HS-5 (cell line): ENCODE measurements at regions not wholly inside any gene's neighbourhood (a gene's known extent, or its start where the extent isn't known, plus 50 kb on each side); places are given as distances from the start of the nearest gene placed in this dataset.
"Not testable (repeated sequence)": the region's sequence is repeated elsewhere in the genome, so short reads cannot be mapped to it uniquely, and the experiment has no call there.

Source experiments
- DNase-seq: peaks from one replicate; pipeline ENCODE4 v3.0.0-alpha.2; 2012; ENCODE audit warnings: low read depth

DNA sequence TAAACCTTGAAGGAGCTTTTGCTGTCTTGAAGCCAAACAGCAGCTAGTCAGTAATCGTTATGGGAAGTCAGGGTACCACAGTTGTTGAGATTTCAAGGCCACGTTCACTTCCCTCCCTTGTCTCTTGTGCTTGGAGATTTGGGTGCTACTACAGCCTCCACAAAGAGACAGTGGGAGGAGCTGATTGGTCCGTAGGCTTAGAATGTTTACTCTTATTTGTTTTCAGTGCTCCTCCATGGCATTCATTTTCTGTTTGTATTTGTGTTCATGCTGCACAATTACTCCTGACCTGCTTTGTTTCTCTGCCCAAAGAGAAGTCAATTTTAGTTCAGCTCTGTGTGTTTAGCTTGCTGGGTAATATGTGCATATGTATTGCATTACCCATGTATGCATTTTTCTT lies 147.7 kb downstream of the PRL start:
- no peak for DNase-seq

DNA sequence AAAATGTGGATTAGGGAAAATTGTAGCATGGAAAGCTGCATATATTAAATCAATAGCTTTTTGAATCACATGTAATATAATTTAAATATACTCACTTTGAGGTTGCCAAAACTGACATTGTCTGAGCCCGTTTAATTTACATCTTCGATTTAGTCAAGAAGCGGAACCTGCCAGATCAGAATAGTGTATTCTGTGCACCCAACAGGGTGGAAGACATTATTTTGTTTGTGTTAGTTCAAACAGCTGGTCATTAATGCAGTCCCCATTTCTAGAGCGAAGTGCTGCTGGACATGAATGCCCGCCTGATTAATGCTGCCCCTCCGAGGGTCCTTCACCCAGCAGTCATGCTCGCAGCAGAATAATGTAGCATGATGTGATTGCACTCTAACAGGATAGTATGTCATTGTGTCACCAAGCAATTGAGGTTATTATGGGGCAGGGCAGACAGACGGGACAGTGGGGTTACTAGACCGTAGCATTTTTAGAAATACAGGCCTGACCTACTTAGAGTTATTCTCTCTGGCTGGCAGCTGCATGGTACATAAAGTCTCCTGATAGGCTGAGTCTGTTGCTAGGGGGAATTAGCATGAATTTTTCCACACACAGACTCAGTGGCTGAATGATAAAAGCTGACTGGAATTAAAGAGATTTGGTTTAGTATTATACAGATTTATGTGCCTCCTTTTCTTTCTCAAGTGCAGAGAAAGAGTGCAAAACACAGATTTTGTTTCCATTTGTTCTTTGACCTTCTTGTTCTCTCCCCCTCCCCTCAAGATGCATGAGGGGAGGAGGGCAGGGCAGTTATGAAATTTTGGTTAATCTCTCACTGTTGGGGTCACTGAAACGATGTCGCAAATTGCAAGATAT lies 147.1 kb downstream of the PRL start:
- DNase-seq, result no peak

DNA sequence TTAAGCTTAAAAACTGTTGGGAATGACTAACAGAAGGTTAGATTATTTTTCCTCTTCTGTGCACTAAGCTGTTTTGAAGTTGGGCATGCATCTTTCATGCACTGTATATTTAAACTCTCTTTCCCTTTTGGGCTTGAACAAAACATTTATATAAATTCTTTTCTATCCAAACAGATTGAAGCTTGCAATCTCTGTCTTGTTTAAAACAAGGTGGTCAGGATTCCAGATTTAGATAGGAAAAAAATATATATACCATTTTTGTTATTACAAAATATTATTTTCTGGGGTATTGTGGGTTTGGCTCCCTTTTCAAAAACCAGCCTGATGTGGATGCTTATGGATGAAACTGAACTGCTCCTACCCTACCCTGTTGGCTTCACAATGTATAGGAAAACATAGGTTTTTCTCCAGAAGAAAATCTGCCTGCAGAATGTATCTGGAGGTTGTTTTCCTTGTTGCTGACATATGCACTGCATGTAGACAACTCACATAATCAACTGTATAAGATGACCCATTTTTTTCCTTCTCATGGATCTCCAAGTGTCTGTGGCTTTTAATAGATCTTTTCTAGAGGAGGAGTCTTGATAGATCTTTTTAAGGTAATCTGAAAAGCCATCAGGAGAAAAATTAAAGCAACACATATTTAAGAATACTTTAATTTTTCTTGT lies 146.3 kb downstream of the PRL start:
- no peak for DNase-seq

DNA sequence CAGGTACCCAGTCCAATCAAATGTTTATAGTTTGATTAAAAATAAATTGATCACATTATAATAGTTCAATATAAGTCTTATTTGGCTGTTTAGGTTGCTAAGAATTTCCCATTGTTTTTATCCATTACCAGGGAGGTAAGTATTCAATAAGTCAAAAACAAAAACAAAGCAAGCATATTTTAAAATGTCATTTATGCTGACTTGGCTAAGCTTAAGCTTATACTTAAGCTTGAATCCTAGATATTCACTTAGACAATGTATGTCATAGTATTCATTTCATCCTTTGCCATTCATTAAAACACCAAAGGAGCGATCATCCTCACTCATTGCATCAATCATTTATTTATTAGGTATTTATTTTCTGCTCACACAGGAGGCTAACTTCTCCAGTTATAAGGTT lies 144.9 kb downstream of the PRL start:
- DNase-seq, result no peak

DNA sequence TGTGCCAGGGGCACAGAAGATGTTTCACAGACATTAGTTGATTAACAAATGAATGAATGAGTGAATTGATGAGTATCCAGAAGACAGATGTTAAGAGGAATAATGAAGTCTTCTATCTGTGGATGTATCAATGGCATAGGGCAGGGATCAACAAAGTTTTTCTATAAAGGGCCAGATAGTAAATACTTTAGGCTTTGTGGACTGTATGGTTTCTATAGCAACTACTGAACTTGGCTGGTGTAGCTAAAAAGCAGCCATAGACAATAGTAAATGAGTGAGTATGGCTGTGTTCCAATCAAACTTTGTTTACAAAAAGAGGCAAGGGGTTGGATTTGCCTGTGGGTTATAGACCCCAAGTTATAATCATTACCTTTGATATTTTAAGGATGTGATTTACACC lies 144.0 kb downstream of the PRL start:
- no peak for DNase-seq

DNA sequence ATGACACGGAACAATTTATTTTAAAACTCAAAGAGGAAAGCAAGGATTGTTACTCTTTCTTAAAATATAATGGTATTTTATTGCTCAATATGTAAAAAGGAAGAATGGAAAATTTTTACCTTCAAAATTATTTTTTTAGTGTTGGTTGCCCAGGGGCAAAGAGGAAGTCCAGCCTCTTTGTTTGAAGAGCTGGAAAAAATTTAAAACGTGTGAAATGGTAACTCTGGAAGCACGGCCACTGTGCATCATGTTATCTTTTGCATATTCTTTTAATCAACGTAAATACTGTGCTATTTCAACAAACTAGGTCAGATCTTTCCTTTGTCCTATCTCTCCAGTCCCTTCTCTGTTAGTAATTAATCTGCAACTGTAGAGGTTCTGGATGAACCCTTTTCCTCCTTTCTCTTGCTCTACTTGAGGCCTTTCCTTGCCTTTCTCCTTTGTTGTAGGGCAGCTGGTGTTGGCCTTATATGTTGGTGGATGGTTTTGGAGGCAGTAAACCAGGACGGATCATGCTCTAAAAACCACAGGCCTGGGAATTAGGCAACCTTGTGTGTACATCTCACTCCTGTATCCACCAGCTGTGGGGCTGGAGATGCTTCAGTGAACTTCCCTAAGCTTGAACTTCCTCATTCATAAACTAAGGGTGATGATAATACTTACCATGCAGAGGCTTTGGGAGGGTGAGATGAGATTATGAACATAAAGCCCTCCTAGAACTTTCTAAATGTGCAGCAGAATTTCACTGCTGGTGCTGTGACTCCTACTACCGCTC lies 143.3 kb downstream of the PRL start:
- no peak for DNase-seq

DNA sequence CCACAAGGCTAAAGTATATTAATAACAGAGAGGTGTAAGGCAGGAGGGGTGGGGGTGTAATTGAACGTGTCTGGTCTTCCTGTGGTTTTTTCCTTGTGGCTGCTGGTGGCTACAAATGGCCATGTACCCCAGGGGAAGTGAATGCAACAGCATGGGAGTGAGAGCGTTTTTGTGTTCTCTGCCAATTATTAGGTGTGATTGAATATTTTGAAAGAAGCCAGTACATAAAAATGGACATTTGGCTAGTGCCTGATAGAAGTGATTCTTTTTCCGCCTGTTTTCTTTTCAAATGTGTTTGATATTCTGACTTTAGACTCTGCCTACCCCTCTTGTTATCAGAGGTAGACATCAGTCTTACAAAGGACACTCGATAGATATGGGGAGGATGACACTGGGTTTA lies 141.3 kb downstream of the PRL start:
- DNase-seq, result no peak

DNA sequence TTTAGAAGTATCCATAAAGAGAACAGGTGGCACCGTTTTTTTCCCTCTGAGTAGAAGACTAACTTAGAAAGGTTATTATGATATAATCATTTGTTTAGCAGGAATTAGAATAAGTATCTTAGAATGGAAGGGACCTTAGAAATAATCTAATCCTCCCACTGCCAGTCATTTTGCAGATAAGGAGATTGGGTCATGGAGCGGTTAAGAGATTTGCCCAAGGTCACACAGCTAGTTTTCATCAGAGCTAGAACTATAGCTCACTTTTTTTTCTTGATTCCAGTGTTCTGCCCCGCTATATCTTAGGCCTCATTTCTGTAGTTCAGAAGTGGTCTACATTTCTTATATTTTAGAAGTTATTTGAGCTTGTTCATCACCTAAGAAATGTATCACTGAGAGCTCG lies 139.6 kb downstream of the PRL start:
- no peak for DNase-seq

DNA sequence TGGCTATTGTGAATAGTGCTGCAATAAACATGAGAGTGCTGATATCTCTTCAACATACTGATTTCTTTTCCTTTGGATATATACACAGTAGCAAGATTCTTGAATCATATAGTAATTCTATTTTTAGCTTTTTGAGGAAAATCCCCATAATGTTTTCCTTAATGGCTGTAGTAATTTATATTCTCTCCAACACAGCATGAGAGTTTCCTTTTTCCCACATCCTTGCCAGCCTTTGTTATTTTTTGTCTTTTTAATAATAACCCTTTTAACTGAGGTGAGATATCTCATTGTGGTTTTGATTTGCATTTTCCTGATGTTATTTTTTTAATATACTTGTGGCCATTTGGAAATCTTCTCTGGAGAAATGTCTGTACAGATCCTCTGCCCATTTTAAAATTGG lies 132.6 kb downstream of the PRL start:
- no peak for DNase-seq

DNA sequence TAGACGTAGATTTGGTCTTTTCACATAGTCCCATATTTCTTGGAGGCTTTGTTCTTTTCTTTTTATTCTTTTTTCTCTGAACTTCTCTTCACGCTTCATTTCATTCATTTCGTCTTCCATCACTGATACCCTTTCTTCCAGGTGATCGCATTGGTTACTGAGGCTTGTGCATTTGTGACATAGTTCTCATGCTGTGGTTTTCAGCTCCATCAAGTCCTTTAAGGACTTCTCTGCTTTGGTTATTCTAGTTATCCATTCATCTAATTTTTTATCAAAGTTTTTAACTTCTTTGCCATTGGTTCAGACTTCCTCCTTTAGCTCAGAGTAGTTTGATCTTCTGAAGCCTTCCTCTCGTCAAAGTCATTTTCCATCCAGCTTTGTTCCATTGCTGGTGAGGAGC lies 125.8 kb downstream of the PRL start:
- not testable (repeated sequence) for DNase-seq

DNA sequence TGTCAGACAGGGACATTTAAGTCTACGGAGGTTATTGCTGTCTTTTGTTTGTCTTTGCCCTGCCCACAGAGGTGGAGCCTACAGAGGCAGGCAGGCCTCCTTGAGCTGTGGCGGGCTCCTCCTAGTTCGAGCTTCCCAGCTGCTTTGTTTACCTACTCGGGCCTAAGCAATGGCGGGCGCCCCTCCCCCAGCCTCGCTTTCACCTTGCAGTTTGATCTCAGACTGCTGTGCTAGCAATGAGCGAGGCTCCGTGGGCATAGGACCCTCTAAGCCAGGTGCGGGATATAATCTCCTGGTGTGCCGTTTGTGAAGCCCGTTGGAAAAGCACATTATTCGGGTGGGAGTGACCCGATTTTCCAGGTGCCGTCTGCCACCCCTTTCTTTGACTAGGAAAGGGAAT lies 125.0 kb downstream of the PRL start:
- not testable (repeated sequence) for DNase-seq

DNA sequence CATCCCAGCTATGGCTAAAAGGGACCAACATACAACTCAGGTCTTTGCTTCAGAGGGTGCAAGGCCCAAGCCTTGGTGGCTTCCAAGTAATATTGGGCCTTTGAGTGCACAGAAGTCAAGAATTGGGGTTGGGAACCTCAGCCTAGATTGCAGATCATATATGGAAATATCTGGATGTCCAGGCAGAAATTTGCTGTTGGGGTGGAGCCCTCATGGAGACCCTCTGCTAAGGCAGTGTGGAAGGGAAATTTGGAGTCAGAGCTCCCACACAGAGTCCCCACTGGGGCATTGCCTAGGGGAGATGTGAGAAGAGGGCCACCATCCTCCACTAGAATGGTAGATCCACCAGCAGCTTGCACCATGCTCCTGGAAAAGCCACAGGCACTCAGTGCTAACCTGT lies 123.5 kb downstream of the PRL start:
- no peak for DNase-seq

DNA sequence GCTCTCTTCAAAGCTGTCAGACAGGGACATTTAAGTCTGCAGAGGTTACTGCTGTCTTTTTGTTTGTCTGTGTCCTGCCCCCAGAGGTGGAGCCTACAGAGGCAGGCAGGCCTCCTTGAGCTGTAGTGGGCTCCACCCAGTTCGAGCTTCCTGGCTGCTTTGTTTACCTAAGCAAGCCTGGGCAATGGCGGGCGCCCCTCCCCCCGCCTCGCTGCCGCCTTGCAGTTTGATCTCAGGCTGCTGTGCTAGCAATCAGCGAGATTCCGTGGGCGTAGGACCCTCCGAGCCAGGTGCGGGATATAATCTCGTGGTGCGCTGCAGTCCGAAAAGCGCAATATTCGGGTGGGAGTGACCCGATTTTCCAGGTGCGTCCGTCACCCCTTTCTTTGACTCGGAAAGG lies 116.6 kb downstream of the PRL start:
- not testable (repeated sequence) for DNase-seq

DNA sequence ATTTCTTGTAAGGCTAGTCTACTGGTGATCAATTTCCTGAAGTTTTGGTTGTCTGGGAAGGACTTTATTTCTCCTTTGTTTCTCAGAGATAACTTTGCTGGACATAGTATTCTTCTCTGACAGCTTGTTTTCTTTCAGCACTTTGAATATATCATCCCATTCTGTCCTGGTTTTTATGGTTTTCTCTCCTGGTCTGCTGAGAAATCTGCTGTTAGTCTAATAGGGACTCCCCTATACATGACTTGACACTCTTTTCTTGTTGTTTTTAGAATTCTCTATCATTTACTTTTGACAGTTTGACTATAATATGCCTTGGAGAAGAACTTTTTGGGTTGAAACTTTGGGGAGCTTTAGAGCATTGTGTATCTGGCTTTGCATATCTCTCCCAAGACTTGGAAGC lies 112.5 kb downstream of the PRL start:
- DNase-seq, result no peak

DNA sequence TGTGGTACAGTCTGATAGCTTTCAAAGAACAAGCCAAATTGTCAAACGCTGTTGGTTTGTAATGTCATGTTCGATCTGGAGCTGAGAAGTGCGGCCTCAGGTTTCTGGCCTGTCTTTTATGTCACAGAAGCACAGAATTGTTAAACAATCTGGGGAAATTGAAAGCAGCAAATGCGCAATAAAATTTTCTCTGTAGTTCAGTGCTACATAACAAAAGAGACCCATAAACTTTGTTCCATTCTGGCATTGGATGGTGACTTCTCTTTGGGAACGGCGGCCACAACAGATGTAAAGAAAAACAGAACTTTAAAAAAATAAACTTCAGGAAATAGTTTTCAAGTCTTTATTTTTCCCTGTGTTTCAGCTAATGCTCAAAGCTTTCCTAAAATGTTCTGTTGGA lies 106.9 kb downstream of the PRL start:
- no peak for DNase-seq

DNA sequence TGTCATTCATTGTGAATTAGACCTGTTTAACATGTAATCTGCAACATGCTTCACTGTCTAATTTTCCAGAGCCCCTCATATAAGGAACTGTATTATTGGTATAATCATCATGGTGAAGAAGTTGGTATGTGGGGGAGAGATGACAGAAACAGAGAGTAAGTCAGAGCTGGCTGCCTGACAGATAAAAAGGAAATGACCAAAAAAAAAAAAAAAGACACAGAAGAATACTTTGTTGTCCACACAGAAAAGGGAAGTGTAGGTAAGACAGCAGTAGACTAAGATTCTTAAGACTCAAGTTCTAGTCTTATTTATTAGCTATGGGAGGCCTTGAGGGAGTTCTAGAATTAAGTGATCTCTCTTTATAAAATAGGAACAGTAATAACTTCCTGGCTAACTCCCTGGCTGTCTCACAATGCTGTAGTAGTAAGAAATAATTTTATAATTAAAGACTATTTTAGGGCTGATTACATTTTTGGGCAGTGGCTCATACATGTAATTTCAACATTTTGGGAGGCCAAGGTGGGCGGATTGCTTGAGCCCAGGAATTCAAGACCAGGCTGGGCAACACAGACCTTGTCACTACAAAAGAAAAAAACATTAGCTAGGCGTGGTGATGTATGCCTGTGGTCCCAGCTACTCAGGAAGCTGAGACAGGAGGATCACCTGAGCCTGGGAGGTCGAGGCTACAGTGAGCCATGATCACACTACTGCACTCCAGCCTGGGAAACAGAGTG lies 102.5 kb downstream of the PRL start:
- no peak for DNase-seq

DNA sequence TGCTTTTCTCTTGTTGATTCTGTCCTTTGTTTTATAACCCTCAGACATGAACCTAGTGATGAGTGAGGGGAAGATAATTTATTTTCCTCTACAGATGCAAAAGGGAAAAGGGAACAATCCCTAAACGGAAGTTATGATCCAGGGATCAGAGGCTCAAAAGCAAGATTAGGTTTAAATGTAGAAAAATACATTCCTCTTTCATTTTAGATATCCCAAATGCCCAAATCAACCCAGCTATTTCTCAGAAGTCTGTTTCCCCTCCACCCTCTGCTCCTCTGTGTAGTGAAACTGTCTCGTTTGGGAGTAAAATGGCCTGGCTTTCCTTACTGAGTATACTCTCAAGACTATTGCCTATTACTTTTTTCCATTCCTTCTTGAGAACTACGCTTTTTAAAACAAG lies 97.1 kb downstream of the PRL start:
- no peak for DNase-seq

DNA sequence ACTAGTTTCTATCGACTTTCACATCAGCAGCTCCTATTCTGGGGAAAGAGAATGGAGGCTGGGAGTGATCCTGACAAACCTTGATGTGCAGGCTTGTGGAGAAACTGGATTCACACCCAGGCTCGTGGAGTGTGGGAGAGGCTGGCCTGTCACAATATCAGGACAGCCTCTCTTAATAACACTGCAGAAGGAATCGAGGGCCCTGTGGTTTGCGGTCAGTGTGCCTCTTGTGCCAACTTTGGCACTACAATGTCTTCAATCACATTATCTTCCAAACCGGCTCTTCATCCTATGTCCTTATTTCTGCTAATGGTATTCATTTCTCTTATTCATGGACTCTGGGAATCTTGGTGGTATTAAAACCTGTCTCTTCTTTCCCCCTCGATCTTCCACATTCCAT lies 92.7 kb downstream of the PRL start:
- no peak for DNase-seq

DNA sequence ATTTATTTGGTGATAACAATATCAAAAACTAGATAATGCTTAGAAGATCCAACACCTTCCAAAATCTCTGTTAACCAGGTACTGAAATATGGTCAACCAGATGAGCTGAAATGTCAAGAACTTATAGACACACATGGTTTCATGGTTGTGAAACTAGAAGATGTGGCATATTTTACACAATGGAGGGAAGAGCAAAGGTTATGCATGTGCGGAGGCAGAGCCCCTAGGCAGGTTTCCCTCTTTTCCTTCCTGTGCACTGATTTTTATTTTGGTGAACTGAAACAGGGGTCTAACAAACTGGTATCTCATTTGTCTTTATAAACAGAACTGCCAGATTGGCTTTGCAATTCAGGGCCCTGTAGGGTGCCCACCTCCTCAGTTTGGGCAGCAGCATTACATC lies 91.6 kb downstream of the PRL start:
- DNase-seq, result no peak

DNA sequence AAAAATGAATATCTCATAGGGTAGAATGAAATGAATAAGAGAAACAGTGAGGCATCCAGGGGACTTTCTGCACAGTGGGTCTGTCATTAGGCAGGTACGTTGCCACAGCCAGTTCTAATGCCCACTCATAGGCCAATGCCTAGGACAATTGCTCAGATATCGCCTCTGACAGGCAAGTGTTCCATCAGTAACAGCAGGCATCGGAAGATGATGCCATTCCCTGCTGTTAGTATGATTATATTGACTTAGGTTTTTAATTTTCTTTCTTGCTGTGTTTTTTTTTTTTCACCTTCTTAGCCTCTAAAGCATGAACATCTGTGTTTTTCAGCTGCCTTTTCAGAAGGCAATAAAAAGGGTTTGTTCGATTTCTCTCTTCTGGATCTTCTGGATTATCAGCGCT lies 90.7 kb downstream of the PRL start:
- no peak for DNase-seq

DNA sequence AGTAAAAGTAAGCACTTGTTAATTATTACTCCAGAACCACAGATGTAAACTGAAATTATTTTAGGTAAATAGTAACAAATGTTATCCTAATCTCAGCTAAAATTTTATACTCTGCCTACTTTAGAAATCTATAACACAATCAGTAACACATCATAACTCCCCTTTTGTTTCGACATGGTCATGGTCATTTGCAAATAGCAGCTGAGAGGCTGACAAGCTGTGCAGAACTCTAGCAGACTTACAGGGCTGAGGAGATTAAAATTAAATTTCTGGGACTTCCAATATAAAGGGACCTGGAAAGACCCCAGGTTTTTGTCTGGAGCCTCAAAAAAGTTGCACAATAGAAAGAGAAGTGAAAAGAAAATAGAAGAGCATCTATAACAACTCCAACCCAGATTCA lies 88.8 kb downstream of the PRL start:
- no peak for DNase-seq

DNA sequence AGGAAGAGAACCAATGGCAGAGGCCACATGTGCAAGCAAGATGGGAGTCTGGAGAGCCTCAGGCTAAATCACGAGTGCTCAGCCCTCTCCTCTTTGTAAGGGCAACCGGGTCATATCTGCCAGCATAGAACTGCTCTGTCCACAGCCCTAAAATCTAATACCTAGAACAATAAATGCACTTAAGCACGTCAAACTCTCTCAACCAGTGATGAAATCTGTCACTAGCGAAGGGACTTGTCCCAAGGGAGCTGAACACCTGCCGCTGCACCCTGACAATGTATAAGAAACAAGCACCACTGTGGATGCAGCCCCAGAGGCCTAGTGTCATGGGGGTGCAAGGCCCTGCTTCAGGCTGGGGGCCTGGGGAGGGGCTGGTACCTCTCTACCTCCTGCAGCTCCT lies 82.5 kb downstream of the PRL start:
- no peak for DNase-seq
